KOPT-K1 (cell line): ENCODE measurements at regions not wholly inside any gene's neighbourhood (a gene's known extent, or its start where the extent isn't known, plus 50 kb on each side); places are given as distances from the start of the nearest gene placed in this dataset.

ENCODE experiments used
- H3K27ac ChIP-seq: fragments of 200-600 bp; sonication (generic); 2 replicates; pipeline ENCODE4 v1.5.1; 2016; ENCODE audit warnings: antibody characterized with exemption, mild to moderate bottlenecking, low read depth, low read length; ENCODE audit not compliant: poor library complexity, severe bottlenecking
- H3K36me3 ChIP-seq: fragments of 200-600 bp; sonication (generic); 2 replicates; pipeline ENCODE4 v1.5.1; 2017; ENCODE audit warnings: antibody characterized with exemption, mild to moderate bottlenecking, low read length, moderate library complexity; ENCODE audit not compliant: insufficient read depth
- H3K9me3 ChIP-seq: fragments of 200-600 bp; sonication (generic); 2 replicates; pipeline ENCODE4 v1.5.1; 2017; ENCODE audit warnings: antibody characterized with exemption, low read length, mild to moderate bottlenecking; ENCODE audit not compliant: insufficient read depth, poor library complexity, severe bottlenecking

- H3K9me3 ChIP-seq: peaks cover 24% of the 10 kb centered on the region
- H3K27ac ChIP-seq: no peak overlapping the region
- H3K36me3 ChIP-seq: no peaks in the 10 kb centered on the region
Observed at GRCh38 chr7:136528329-136528728, 340.1 kb upstream of the CHRM2 start.

GRCh38 chr7:136527554-136527953, 340.9 kb upstream of the CHRM2 start:
- H3K36me3 ChIP-seq: no peaks in the 10 kb centered on the region
- peaks cover 24% of the 10 kb centered on the region for H3K9me3 ChIP-seq
- no peak overlapping the region for H3K27ac ChIP-seq

- Histone ChIP-seq H3K27ac (no peak overlapping the region), H3K9me3 (peaks cover 24% of the 10 kb centered on the region), H3K36me3 (no peaks in the 10 kb centered on the region)
Observed at GRCh38 chr7:136526408-136527105, 341.9 kb upstream of the CHRM2 start.

GRCh38 chr7:136523571-136523970, 344.9 kb upstream of the CHRM2 start:
- Histone ChIP-seq H3K36me3 (no peaks in the 10 kb centered on the region), H3K27ac (no peak overlapping the region), H3K9me3 (peaks cover 24% of the 10 kb centered on the region)

- Histone ChIP-seq H3K27ac (no peak overlapping the region), H3K9me3 (no peaks in the 10 kb centered on the region), H3K36me3 (no peaks in the 10 kb centered on the region)
Observed at GRCh38 chr7:136517971-136518370, 350.5 kb upstream of the CHRM2 start.

- H3K27ac ChIP-seq: no peak overlapping the region
- H3K9me3 ChIP-seq: peaks cover 5% of the 10 kb centered on the region
- H3K36me3 ChIP-seq: no peaks in the 10 kb centered on the region
Observed at GRCh38 chr7:136514776-136515175, 353.7 kb upstream of the CHRM2 start.

- Histone ChIP-seq H3K27ac (no peak overlapping the region), H3K36me3 (no peaks in the 10 kb centered on the region), H3K9me3 (peaks cover 13% of the 10 kb centered on the region)
Observed at GRCh38 chr7:136513744-136514143, 354.7 kb upstream of the CHRM2 start.

- Histone ChIP-seq H3K36me3 (no peaks in the 10 kb centered on the region), H3K9me3 (peaks cover 13% of the 10 kb centered on the region)
Observed at GRCh38 chr7:136509466-136509865, 359.0 kb upstream of the CHRM2 start.

GRCh38 chr7:136502162-136502561, 366.3 kb upstream of the CHRM2 start:
- Histone ChIP-seq H3K9me3 (no peaks in the 10 kb centered on the region), H3K27ac (no peak overlapping the region), H3K36me3 (no peaks in the 10 kb centered on the region)

More at GRCh38 chr7:136509466-136509865, 359.0 kb upstream of the CHRM2 start:
- H3K27ac ChIP-seq: no peak overlapping the region

- H3K36me3 ChIP-seq: no peaks in the 10 kb centered on the region
- no peaks in the 10 kb centered on the region for H3K9me3 ChIP-seq
- H3K27ac ChIP-seq: no peak overlapping the region
Observed at GRCh38 chr7:136501151-136501550, 367.3 kb upstream of the CHRM2 start.

- H3K27ac ChIP-seq: no peak overlapping the region
- no peaks in the 10 kb centered on the region for H3K9me3 ChIP-seq
- H3K36me3 ChIP-seq: no peaks in the 10 kb centered on the region
Observed at GRCh38 chr7:136496551-136496950, 371.9 kb upstream of the CHRM2 start.

- Histone ChIP-seq H3K36me3 (no peaks in the 10 kb centered on the region), H3K27ac (no peak overlapping the region), H3K9me3 (no peaks in the 10 kb centered on the region)
Observed at GRCh38 chr7:136495081-136495480, 373.4 kb upstream of the CHRM2 start.

- Histone ChIP-seq H3K27ac (no peak overlapping the region), H3K36me3 (no peaks in the 10 kb centered on the region), H3K9me3 (no peaks in the 10 kb centered on the region)
Observed at GRCh38 chr7:136492366-136492765, 376.1 kb upstream of the CHRM2 start.

- Histone ChIP-seq H3K9me3 (no peaks in the 10 kb centered on the region), H3K27ac (no peak overlapping the region), H3K36me3 (no peaks in the 10 kb centered on the region)
Observed at GRCh38 chr7:136489808-136490207, 378.6 kb upstream of the CHRM2 start.

GRCh38 chr7:136480901-136481300, 387.6 kb upstream of the CHRM2 start:
- H3K36me3 ChIP-seq: no peaks in the 10 kb centered on the region
- H3K27ac ChIP-seq: no peak overlapping the region
- no peaks in the 10 kb centered on the region for H3K9me3 ChIP-seq

GRCh38 chr7:136479922-136480321, 388.5 kb upstream of the CHRM2 start:
- Histone ChIP-seq H3K27ac (no peak overlapping the region), H3K36me3 (no peaks in the 10 kb centered on the region), H3K9me3 (no peaks in the 10 kb centered on the region)
